ENCODE measurements at regions not wholly inside any gene's neighbourhood (a gene's known extent, or its start where the extent isn't known, plus 50 kb on each side); places are given as distances from the start of the nearest gene placed in this dataset.

DNA sequence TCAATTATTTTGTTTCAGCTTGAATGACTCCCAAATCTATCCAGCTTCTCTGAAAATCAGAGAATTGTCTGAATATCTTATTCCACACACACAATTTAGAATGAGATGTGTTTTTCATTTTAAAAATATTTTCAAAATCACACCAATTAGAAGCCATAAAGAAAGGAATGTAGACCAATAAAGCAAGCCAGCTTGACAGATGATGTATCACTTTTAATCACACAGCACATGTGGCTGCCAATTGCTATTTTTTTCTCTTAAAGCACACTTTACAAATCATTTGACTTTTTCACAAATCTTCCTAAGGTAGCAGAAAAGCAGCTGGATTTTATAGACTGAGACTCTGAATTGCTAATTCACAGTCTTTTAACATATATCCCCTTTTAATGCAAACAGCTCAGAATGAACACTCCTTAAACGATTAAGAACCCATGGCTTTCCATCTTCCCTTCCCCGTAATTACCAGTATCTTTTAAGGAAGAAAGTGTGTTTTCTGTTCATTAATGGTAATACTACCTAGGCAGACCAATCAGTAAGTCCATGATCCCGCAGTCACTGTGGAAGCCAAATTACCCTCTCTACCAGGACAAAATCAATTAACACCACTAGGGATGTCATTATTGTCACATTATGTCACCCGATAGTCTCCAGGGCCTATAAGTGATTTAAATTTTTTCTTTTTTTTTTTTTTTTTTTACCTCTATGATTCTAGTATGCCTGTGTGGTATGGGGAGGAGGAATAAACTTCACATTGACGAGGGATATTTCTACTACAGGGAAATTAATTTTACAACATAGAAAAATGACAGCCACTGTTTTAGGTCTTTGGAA is 250.0 kb upstream of the VEPH1 start:
- TF ChIP-seq, protein P1, sequence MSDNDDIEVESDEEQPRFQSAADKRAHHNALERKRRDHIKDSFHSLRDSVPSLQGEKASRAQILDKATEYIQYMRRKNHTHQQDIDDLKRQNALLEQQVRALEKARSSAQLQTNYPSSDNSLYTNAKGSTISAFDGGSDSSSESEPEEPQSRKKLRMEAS (IDR thresholded peaks at IDR 0.05; ENCODE audit: low read depth, low read length) = no peak
- TF ChIP-seq POLR2A (IDR thresholded peaks at IDR 0.05; ENCODE audit: extremely low read depth, insufficient read length) = no peak
- no peak for TF ChIP-seq CTCF (IDR thresholded peaks at IDR 0.05; ENCODE audit: low read depth, low read length)
- no peak for TF ChIP-seq MYC (IDR thresholded peaks at IDR 0.05; ENCODE audit: low read depth, low read length)
- no peak overlapping the region for H3K4me3 ChIP-seq (ENCODE audit: low read depth, low read length)
- DNase-seq (ENCODE audit: low read depth) = no peak

DNA sequence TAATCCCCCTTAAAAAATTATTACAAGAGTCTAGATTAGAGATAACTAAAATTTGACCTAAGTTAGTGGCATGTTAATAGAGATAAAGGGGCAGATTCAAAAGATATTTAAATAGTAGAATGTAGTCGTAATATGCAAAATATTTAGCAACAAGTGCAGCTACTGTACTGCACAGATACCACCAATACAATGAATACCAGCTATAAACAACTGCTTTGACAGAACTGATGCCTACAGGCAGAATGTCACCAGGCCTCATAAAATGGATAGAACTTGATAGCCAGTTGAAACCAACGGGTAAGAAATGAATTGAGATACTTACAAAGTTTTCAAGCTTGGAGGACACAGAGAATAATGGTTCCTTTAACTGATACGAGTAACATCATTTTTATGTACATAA is 249.3 kb upstream of the VEPH1 start:
- TF ChIP-seq, protein P1 (IDR thresholded peaks at IDR 0.05; ENCODE audit: low read depth, low read length) = no peak
- TF ChIP-seq POLR2A (IDR thresholded peaks at IDR 0.05; ENCODE audit: extremely low read depth, insufficient read length) (no peak), CTCF (IDR thresholded peaks at IDR 0.05; ENCODE audit: low read depth, low read length) (no peak), MYC (IDR thresholded peaks at IDR 0.05; ENCODE audit: low read depth, low read length) (no peak)
- no peak for DNase-seq (ENCODE audit: low read depth)
- no peak overlapping the region for H3K4me3 ChIP-seq (ENCODE audit: low read depth, low read length)

- no peak for TF ChIP-seq MYC (IDR thresholded peaks at IDR 0.05; ENCODE audit: low read depth, low read length)
- TF ChIP-seq CTCF (IDR thresholded peaks at IDR 0.05; ENCODE audit: low read depth, low read length) = no peak
- TF ChIP-seq, protein P1 (IDR thresholded peaks at IDR 0.05; ENCODE audit: low read depth, low read length) = no peak
- TF ChIP-seq POLR2A (IDR thresholded peaks at IDR 0.05; ENCODE audit: extremely low read depth, insufficient read length) = no peak
- DNase-seq (ENCODE audit: low read depth) = no peak
- no peak overlapping the region for H3K4me3 ChIP-seq (ENCODE audit: low read depth, low read length)
Observed at GRCh38 chr3:157751386-157751785, 248.2 kb upstream of the VEPH1 start.

- DNase-seq (ENCODE audit: low read depth) = no peak
- no peak for TF ChIP-seq POLR2A (IDR thresholded peaks at IDR 0.05; ENCODE audit: extremely low read depth, insufficient read length)
- no peak for TF ChIP-seq MYC (IDR thresholded peaks at IDR 0.05; ENCODE audit: low read depth, low read length)
- TF ChIP-seq, protein P1 (IDR thresholded peaks at IDR 0.05; ENCODE audit: low read depth, low read length) = no peak
- no peak for TF ChIP-seq CTCF (IDR thresholded peaks at IDR 0.05; ENCODE audit: low read depth, low read length)
- H3K4me3 ChIP-seq (ENCODE audit: low read depth, low read length) = no peak overlapping the region
Observed at GRCh38 chr3:157746391-157746790, 243.2 kb upstream of the VEPH1 start.

DNA sequence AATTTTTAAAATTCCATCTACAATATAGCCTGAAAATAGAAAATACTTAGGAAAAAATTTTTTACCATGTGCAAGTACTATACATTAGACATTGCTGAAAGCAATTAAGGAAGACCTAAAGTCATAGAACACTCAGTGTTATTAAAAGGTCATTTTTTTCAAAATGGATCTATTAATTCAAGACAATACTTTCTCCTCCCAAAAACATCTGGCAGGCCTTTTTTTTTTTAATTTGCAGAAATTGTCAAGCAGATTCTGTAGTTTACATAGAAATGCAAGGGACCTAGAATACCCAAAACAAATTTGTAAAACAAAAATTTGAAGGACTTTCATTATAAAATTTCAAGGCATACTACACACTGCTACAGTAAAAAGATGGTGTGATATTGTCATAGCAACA is 238.4 kb upstream of the VEPH1 start:
- TF ChIP-seq POLR2A (IDR thresholded peaks at IDR 0.05; ENCODE audit: extremely low read depth, insufficient read length) = no peak
- TF ChIP-seq, protein P1 (IDR thresholded peaks at IDR 0.05; ENCODE audit: low read depth, low read length) = no peak
- no peak for TF ChIP-seq MYC (IDR thresholded peaks at IDR 0.05; ENCODE audit: low read depth, low read length)
- no peak for TF ChIP-seq CTCF (IDR thresholded peaks at IDR 0.05; ENCODE audit: low read depth, low read length)
- no peak overlapping the region for H3K4me3 ChIP-seq (ENCODE audit: low read depth, low read length)
- no peak for DNase-seq (ENCODE audit: low read depth)
